MM.1S (cell line): ENCODE measurements at regions not wholly inside any gene's neighbourhood (a gene's known extent, or its start where the extent isn't known, plus 50 kb on each side); places are given as distances from the start of the nearest gene placed in this dataset.

Experiments used
- EZH2 ChIP-seq: fragments of 300-600 bp; sonication (generic); optimal IDR thresholded peaks from 2 replicates; pipeline ENCODE3; 2017; ENCODE audit warnings: low read depth, mild to moderate bottlenecking, antibody characterized with exemption, low read length, mixed read lengths
- TF ChIP-seq, protein P1 (sequence below): fragments of 300-600 bp; sonication (generic); IDR thresholded peaks from 2 replicates; pipeline ENCODE4 v1.5.1; 2016; ENCODE audit warnings: antibody characterized with exemption, low read length, mixed read lengths

- TF ChIP-seq, protein P1, sequence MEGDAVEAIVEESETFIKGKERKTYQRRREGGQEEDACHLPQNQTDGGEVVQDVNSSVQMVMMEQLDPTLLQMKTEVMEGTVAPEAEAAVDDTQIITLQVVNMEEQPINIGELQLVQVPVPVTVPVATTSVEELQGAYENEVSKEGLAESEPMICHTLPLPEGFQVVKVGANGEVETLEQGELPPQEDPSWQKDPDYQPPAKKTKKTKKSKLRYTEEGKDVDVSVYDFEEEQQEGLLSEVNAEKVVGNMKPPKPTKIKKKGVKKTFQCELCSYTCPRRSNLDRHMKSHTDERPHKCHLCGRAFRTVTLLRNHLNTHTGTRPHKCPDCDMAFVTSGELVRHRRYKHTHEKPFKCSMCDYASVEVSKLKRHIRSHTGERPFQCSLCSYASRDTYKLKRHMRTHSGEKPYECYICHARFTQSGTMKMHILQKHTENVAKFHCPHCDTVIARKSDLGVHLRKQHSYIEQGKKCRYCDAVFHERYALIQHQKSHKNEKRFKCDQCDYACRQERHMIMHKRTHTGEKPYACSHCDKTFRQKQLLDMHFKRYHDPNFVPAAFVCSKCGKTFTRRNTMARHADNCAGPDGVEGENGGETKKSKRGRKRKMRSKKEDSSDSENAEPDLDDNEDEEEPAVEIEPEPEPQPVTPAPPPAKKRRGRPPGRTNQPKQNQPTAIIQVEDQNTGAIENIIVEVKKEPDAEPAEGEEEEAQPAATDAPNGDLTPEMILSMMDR: no peak
- TF ChIP-seq EZH2: no peak
Observed at GRCh38 chr6:167506443-167507301, 181.8 kb downstream of the TTLL2 start.
